Vagina (tissue), 2 donors: ENCODE measurements at regions not wholly inside any gene's neighbourhood (a gene's known extent, or its start where the extent isn't known, plus 50 kb on each side); places are given as distances from the start of the nearest gene placed in this dataset.

Experiments used
- DNase-seq, 2 donors: peaks; one replicate each; pipeline ENCODE4 v3.0.0-alpha.2; 2017; ENCODE audit errors: extremely low spot score in 2 of 2
- H3K27ac ChIP-seq: fragments of 200-600 bp; sonication (generic); one replicate; pipeline ENCODE4 v1.5.1; 2019
- H3K27me3 ChIP-seq: fragments of 200-600 bp; sonication (generic); one replicate; pipeline ENCODE4 v1.5.1; 2019
- H3K36me3 ChIP-seq, 2 donors: fragments of 200-600 bp; sonication (generic); one replicate each; pipeline ENCODE4 v1.5.1; 2017 to 2019
- H3K4me1 ChIP-seq: fragments of 200-600 bp; sonication (generic); one replicate; pipeline ENCODE4 v1.5.1; 2019
- H3K4me3 ChIP-seq, 2 donors: fragments of 200-600 bp; sonication (generic); 1 replicate in 1 of 2; 2 replicates in 1 of 2; pipeline ENCODE4 v1.5.1; 2016 to 2019
- H3K9me3 ChIP-seq: fragments of 200-600 bp; sonication (generic); one replicate; pipeline ENCODE4 v1.5.1; 2019
- CTCF ChIP-seq, 3 experiments: fragments of 450-650 bp in 2 of 3; fragments of 200-600 bp in 1 of 3; sonication (generic) in 1 of 3; IDR thresholded peaks; one replicate each; pipeline ENCODE4 v1.5.1; 2017 to 2019; ENCODE audit warnings: antibody characterized with exemption in 3 of 3, mild to moderate bottlenecking in 2 of 3, moderate library complexity in 2 of 3
- POLR2A ChIP-seq, 2 donors: fragments of 450-650 bp; IDR thresholded peaks; one replicate each; pipeline ENCODE4 v1.6.1; 2017; ENCODE audit warnings: antibody characterized with exemption in 2 of 2, mild to moderate bottlenecking in 2 of 2, moderate library complexity in 2 of 2
- POLR2AphosphoS5 ChIP-seq, 2 donors: sonication (generic); formaldehyde crosslinking; IDR thresholded peaks; one replicate each; pipeline ENCODE4 v1.9.0; 2017; ENCODE audit warnings: antibody characterized with exemption in 2 of 2, mild to moderate bottlenecking in 2 of 2, low read depth in 1 of 2; ENCODE audit not compliant: insufficient read depth in 1 of 2
- intact Hi-C: fragments of 100-400 bp; cut with DNase I; formaldehyde crosslinking; loops from one replicate; pipeline ENCODE4 v1.15.1; 2023

GRCh38 chr12:128042825-128043224, 224.1 kb upstream of the TMEM132C start:
- H3K27ac ChIP-seq = no peak overlapping the region
- no peak overlapping the region for H3K4me3 ChIP-seq
- TF ChIP-seq POLR2A (IDR thresholded peaks at IDR 0.05) (no peak), POLR2AphosphoS5 (IDR thresholded peaks at IDR 0.05; ENCODE audit: insufficient read depth in 1 of 2, low read depth in 1 of 2) (no peak), CTCF (IDR thresholded peaks at IDR 0.05) (no peak)
- H3K36me3 ChIP-seq = no peaks in the 10 kb centered on the region
- DNase-seq = no peak
- H3K27me3 ChIP-seq = no peaks in the 10 kb centered on the region
- H3K9me3 ChIP-seq = no peaks in the 10 kb centered on the region
- intact Hi-C loops = no loop called here
- no peaks in the 10 kb centered on the region for H3K4me1 ChIP-seq

- H3K4me3 ChIP-seq = no peak overlapping the region
- no peaks in the 10 kb centered on the region for H3K9me3 ChIP-seq
- TF ChIP-seq POLR2AphosphoS5 (IDR thresholded peaks at IDR 0.05; ENCODE audit: insufficient read depth in 1 of 2, low read depth in 1 of 2) (no peak), CTCF (IDR thresholded peaks at IDR 0.05) (no peak)
- no peaks in the 10 kb centered on the region for H3K27me3 ChIP-seq
- H3K27ac ChIP-seq = no peak overlapping the region
- no peak for DNase-seq
- no peaks in the 10 kb centered on the region for H3K4me1 ChIP-seq
- intact Hi-C loops = no loop called here
- no peaks in the 10 kb centered on the region for H3K36me3 ChIP-seq
Observed at GRCh38 chr12:128043317-128043716, 223.7 kb upstream of the TMEM132C start.

GRCh38 chr12:128047266-128048060, 219.5 kb upstream of the TMEM132C start:
- Histone ChIP-seq H3K27ac (no peak overlapping the region), H3K9me3 (no peaks in the 10 kb centered on the region), H3K27me3 (no peaks in the 10 kb centered on the region), H3K4me3 (no peak overlapping the region), H3K36me3 (no peaks in the 10 kb centered on the region), H3K4me1 (no peaks in the 10 kb centered on the region)
- no peak for TF ChIP-seq POLR2A (IDR thresholded peaks at IDR 0.05)
- TF ChIP-seq CTCF (IDR thresholded peaks at IDR 0.05) = no peak
- no peak for TF ChIP-seq POLR2AphosphoS5 (IDR thresholded peaks at IDR 0.05; ENCODE audit: insufficient read depth in 1 of 2, low read depth in 1 of 2)
- DNase-seq = no peak
- intact Hi-C loops = no loop called here

- Histone ChIP-seq H3K36me3 (no peaks in the 10 kb centered on the region), H3K4me3 (no peak overlapping the region), H3K27me3 (no peaks in the 10 kb centered on the region), H3K4me1 (no peaks in the 10 kb centered on the region), H3K27ac (no peak overlapping the region), H3K9me3 (no peaks in the 10 kb centered on the region)
- no peak for TF ChIP-seq POLR2AphosphoS5 (IDR thresholded peaks at IDR 0.05; ENCODE audit: insufficient read depth in 1 of 2, low read depth in 1 of 2)
- TF ChIP-seq POLR2A (IDR thresholded peaks at IDR 0.05) = no peak
- no peak for TF ChIP-seq CTCF (IDR thresholded peaks at IDR 0.05)
- no peak for DNase-seq
- intact Hi-C loops = no loop called here
Observed at GRCh38 chr12:128052331-128052730, 214.6 kb upstream of the TMEM132C start.

- intact Hi-C loops = no loop called here
- no peak for DNase-seq
- H3K4me1 ChIP-seq = no peaks in the 10 kb centered on the region
- no peaks in the 10 kb centered on the region for H3K36me3 ChIP-seq
- no peaks in the 10 kb centered on the region for H3K27me3 ChIP-seq
- H3K27ac ChIP-seq = no peak overlapping the region
- no peak for TF ChIP-seq POLR2AphosphoS5 (IDR thresholded peaks at IDR 0.05; ENCODE audit: insufficient read depth in 1 of 2, low read depth in 1 of 2)
- TF ChIP-seq POLR2A (IDR thresholded peaks at IDR 0.05) = no peak
- no peak for TF ChIP-seq CTCF (IDR thresholded peaks at IDR 0.05)
- no peak overlapping the region for H3K4me3 ChIP-seq
- H3K9me3 ChIP-seq = no peaks in the 10 kb centered on the region
Observed at GRCh38 chr12:128052777-128053176, 214.2 kb upstream of the TMEM132C start.
